GM21723 (cell line): ENCODE measurements at regions not wholly inside any gene's neighbourhood (a gene's known extent, or its start where the extent isn't known, plus 50 kb on each side); places are given as distances from the start of the nearest gene placed in this dataset.
A peak's percentile ranks its signal among the peaks of the same experiment; 100 is the strongest.
"Not testable (repeated sequence)": the region's sequence is repeated elsewhere in the genome, so short reads cannot be mapped to it uniquely, and the experiment has no call there.

ENCODE experiments used
- ATAC-seq: cut with Tn5 transposase; IDR thresholded peaks from one replicate; pipeline ENCODE4 v1.9.1; 2021; ENCODE audit warnings: mild to moderate bottlenecking, moderate library complexity; ENCODE audit not compliant: unreplicated experiment

GRCh38 chr10:84626397-84627087, 298.2 kb downstream of the CCSER2 start:
- no peak for ATAC-seq

- no peak for ATAC-seq
These were observed 304.5 kb downstream of the CCSER2 start for GRCh38 chr10:84632866-84633265.

GRCh38 chr10:84634636-84635035, 306.2 kb downstream of the CCSER2 start:
- no peak for ATAC-seq

GRCh38 chr10:84650628-84651027, 322.2 kb downstream of the CCSER2 start:
- not testable (repeated sequence) for ATAC-seq

GRCh38 chr10:84654671-84655070, 326.3 kb downstream of the CCSER2 start:
- no peak for ATAC-seq

GRCh38 chr10:84659027-84659426, 330.6 kb downstream of the CCSER2 start:
- no peak for ATAC-seq

GRCh38 chr10:84659497-84660439, 331.4 kb downstream of the CCSER2 start:
- ATAC-seq = no peak

- ATAC-seq = no peak
These were observed 332.2 kb downstream of the CCSER2 start for GRCh38 chr10:84660450-84661159.

- no peak for ATAC-seq
These were observed 336.8 kb downstream of the CCSER2 start for GRCh38 chr10:84665211-84665610.

GRCh38 chr10:84665883-84666463, 337.6 kb downstream of the CCSER2 start:
- peak; percentile 76 for ATAC-seq

- no peak for ATAC-seq
These were observed 339.9 kb downstream of the CCSER2 start for GRCh38 chr10:84668186-84668763.

GRCh38 chr10:84675060-84675459, 346.7 kb downstream of the CCSER2 start:
- no peak for ATAC-seq

- ATAC-seq = no peak
These were observed 348.1 kb downstream of the CCSER2 start for GRCh38 chr10:84676536-84676935.

- no peak for ATAC-seq
These were observed 353.4 kb downstream of the CCSER2 start for GRCh38 chr10:84681781-84682180.

- ATAC-seq = no peak
These were observed 355.2 kb downstream of the CCSER2 start for GRCh38 chr10:84683550-84683949.

GRCh38 chr10:84683980-84684740, 355.8 kb downstream of the CCSER2 start:
- ATAC-seq = no peak

- ATAC-seq = no peak
These were observed 356.8 kb downstream of the CCSER2 start for GRCh38 chr10:84685047-84685660.

GRCh38 chr10:84693006-84693405, 364.6 kb downstream of the CCSER2 start:
- no peak for ATAC-seq

- ATAC-seq = no peak
These were observed 367.5 kb downstream of the CCSER2 start for GRCh38 chr10:84695902-84696301.
